Uterus (tissue), 3 donors: ENCODE measurements at regions not wholly inside any gene's neighbourhood (a gene's known extent, or its start where the extent isn't known, plus 50 kb on each side); places are given as distances from the start of the nearest gene placed in this dataset.

Source experiments
- DNase-seq, 2 donors: peaks; one replicate each; pipeline ENCODE4 v3.0.0-alpha.2; 2019 to 2020
- H3K27ac ChIP-seq, 2 donors: fragments of 200-600 bp; sonication (generic); 1 replicate in 1 of 2; 2 replicates in 1 of 2; pipeline ENCODE4 v1.5.1; 2016 to 2018
- H3K27me3 ChIP-seq, 2 donors: fragments of 200-600 bp; sonication (generic); one replicate each; pipeline ENCODE4 v1.5.1; 2018 to 2019; ENCODE audit warnings: control low read depth in 1 of 2
- H3K36me3 ChIP-seq, 2 donors: fragments of 200-600 bp; sonication (generic); one replicate each; pipeline ENCODE4 v1.5.1; 2019; ENCODE audit warnings: control low read depth in 1 of 2
- H3K4me1 ChIP-seq, 2 donors: fragments of 200-600 bp; sonication (generic); one replicate each; pipeline ENCODE4 v1.5.1; 2018 to 2019; ENCODE audit warnings: control low read depth in 1 of 2
- H3K4me3 ChIP-seq, 2 donors: fragments of 200-600 bp; sonication (generic); 1 replicate in 1 of 2; 2 replicates in 1 of 2; pipeline ENCODE4 v1.5.1; 2018 to 2019; ENCODE audit warnings: mild to moderate bottlenecking in 1 of 2
- H3K9me3 ChIP-seq, 2 donors: fragments of 200-600 bp; sonication (generic); one replicate each; pipeline ENCODE4 v1.5.1; 2019; ENCODE audit warnings: control low read depth in 1 of 2
- CTCF ChIP-seq, 4 experiments: fragments of 200-600 bp in 2 of 4; fragments of 450-650 bp in 2 of 4; sonication (generic) in 2 of 4; IDR thresholded peaks; one replicate each; pipeline ENCODE4 v1.5.1; 2016 to 2019; ENCODE audit warnings: antibody characterized with exemption in 4 of 4, mild to moderate bottlenecking in 2 of 4, moderate library complexity in 1 of 4
- POLR2A ChIP-seq, 2 donors: fragments of 450-650 bp; IDR thresholded peaks; one replicate each; pipeline ENCODE4 v1.6.1; 2016; ENCODE audit warnings: antibody characterized with exemption in 2 of 2, mild to moderate bottlenecking in 1 of 2, moderate library complexity in 1 of 2
- intact Hi-C: fragments of 100-400 bp; cut with DNase I; formaldehyde crosslinking; loops from one replicate; pipeline ENCODE4 v1.15.1; 2023; ENCODE audit warnings: low total_unique reads
- donor health status: DM: yes; HTN: yes; CAD: no.

GRCh38 chr5:62690421-62690820 lies 111.8 kb downstream of the LRRC70 start:
- Histone ChIP-seq H3K4me3 (no peak overlapping the region), H3K27me3 (no peaks in the 10 kb centered on the region), H3K9me3 (no peaks in the 10 kb centered on the region), H3K36me3 (no peaks in the 10 kb centered on the region), H3K4me1 (no peaks in the 10 kb centered on the region), H3K27ac (peak overlapping the region in 1 of 2 donors; percentile 8)
- no peak for DNase-seq
- intact Hi-C loops = no loop called here
- no peak for TF ChIP-seq POLR2A (IDR thresholded peaks at IDR 0.05)
- no peak for TF ChIP-seq CTCF (IDR thresholded peaks at IDR 0.05)

GRCh38 chr5:62689599-62690368 lies 111.2 kb downstream of the LRRC70 start:
- Histone ChIP-seq H3K27ac (peak overlapping the region in 1 of 2 donors; percentile 8), H3K4me3 (no peak overlapping the region), H3K9me3 (no peaks in the 10 kb centered on the region), H3K27me3 (no peaks in the 10 kb centered on the region), H3K4me1 (no peaks in the 10 kb centered on the region), H3K36me3 (no peaks in the 10 kb centered on the region)
- DNase-seq = no peak
- intact Hi-C loops = no loop called here
- TF ChIP-seq CTCF (IDR thresholded peaks at IDR 0.05) (no peak), POLR2A (IDR thresholded peaks at IDR 0.05) (no peak)

- H3K9me3 ChIP-seq = no peaks in the 10 kb centered on the region
- H3K4me3 ChIP-seq = no peak overlapping the region
- DNase-seq = no peak
- no peaks in the 10 kb centered on the region for H3K27me3 ChIP-seq
- intact Hi-C loops = no loop called here
- H3K27ac ChIP-seq = no peak overlapping the region
- no peaks in the 10 kb centered on the region for H3K36me3 ChIP-seq
- no peak for TF ChIP-seq POLR2A (IDR thresholded peaks at IDR 0.05)
- TF ChIP-seq CTCF (IDR thresholded peaks at IDR 0.05) = no peak
- H3K4me1 ChIP-seq = no peaks in the 10 kb centered on the region
Observed at GRCh38 chr5:62686692-62687091, 108.1 kb downstream of the LRRC70 start.

GRCh38 chr5:62685221-62685620 lies 106.6 kb downstream of the LRRC70 start:
- Histone ChIP-seq H3K27me3 (no peaks in the 10 kb centered on the region), H3K9me3 (no peaks in the 10 kb centered on the region), H3K4me3 (no peak overlapping the region), H3K27ac (no peak overlapping the region), H3K4me1 (no peaks in the 10 kb centered on the region), H3K36me3 (no peaks in the 10 kb centered on the region)
- no peak for DNase-seq
- intact Hi-C loops = no loop called here
- no peak for TF ChIP-seq POLR2A (IDR thresholded peaks at IDR 0.05)
- no peak for TF ChIP-seq CTCF (IDR thresholded peaks at IDR 0.05)

- H3K27me3 ChIP-seq = no peaks in the 10 kb centered on the region
- DNase-seq = no peak
- H3K4me1 ChIP-seq = no peaks in the 10 kb centered on the region
- no peak overlapping the region for H3K27ac ChIP-seq
- H3K4me3 ChIP-seq = no peak overlapping the region
- H3K36me3 ChIP-seq = no peaks in the 10 kb centered on the region
- TF ChIP-seq POLR2A (IDR thresholded peaks at IDR 0.05) = no peak
- no peak for TF ChIP-seq CTCF (IDR thresholded peaks at IDR 0.05)
- H3K9me3 ChIP-seq = no peaks in the 10 kb centered on the region
- intact Hi-C loops = no loop called here
Observed at GRCh38 chr5:62684310-62684709, 105.7 kb downstream of the LRRC70 start.
